BLaER1 treated with 17β-estradiol and CSF1 and Interleukin-3, amounts not matched to agents 10 nM and 100 nM (cell line): ENCODE measurements at regions not wholly inside any gene's neighbourhood (a gene's known extent, or its start where the extent isn't known, plus 50 kb on each side); places are given as distances from the start of the nearest gene placed in this dataset.

Source experiments
- H3K27ac ChIP-seq, 11 experiments: shearing (Covaris generic); formaldehyde crosslinking; 2 replicates each; pipeline ENCODE4 v1.8.1; 2022
- H3K27me3 ChIP-seq, 11 experiments: shearing (Covaris generic); formaldehyde crosslinking; 2 replicates each; pipeline ENCODE4 v1.8.1; 2022
- H3K36me3 ChIP-seq, 11 experiments: shearing (Covaris generic); formaldehyde crosslinking; 2 replicates each; pipeline ENCODE4 v1.8.1; 2022
- H3K4me1 ChIP-seq, 10 experiments: shearing (Covaris generic); formaldehyde crosslinking; 2 replicates each; pipeline ENCODE4 v1.8.1; 2022
- H3K4me2 ChIP-seq, 11 experiments: shearing (Covaris generic); formaldehyde crosslinking; 2 replicates each; pipeline ENCODE4 v1.8.1; 2022
- H3K4me3 ChIP-seq, 10 experiments: shearing (Covaris generic); formaldehyde crosslinking; 2 replicates each; pipeline ENCODE4 v1.8.1; 2022
- H3K9ac ChIP-seq, 11 experiments: shearing (Covaris generic); formaldehyde crosslinking; 2 replicates each; pipeline ENCODE4 v1.8.1; 2022
- H3K9me3 ChIP-seq, 11 experiments: shearing (Covaris generic); formaldehyde crosslinking; replicated peaks in 1 of 11; 2 replicates each; pipeline ENCODE4 v1.8.1; 2022
- H4K20me1 ChIP-seq, 11 experiments: shearing (Covaris generic); formaldehyde crosslinking; 2 replicates each; pipeline ENCODE4 v1.8.1; 2022
- Cebpa-rat ChIP-seq, 11 experiments: shearing (Covaris generic); IDR thresholded peaks; 2 replicates each; pipeline ENCODE4 v1.8.1; 2022

DNA sequence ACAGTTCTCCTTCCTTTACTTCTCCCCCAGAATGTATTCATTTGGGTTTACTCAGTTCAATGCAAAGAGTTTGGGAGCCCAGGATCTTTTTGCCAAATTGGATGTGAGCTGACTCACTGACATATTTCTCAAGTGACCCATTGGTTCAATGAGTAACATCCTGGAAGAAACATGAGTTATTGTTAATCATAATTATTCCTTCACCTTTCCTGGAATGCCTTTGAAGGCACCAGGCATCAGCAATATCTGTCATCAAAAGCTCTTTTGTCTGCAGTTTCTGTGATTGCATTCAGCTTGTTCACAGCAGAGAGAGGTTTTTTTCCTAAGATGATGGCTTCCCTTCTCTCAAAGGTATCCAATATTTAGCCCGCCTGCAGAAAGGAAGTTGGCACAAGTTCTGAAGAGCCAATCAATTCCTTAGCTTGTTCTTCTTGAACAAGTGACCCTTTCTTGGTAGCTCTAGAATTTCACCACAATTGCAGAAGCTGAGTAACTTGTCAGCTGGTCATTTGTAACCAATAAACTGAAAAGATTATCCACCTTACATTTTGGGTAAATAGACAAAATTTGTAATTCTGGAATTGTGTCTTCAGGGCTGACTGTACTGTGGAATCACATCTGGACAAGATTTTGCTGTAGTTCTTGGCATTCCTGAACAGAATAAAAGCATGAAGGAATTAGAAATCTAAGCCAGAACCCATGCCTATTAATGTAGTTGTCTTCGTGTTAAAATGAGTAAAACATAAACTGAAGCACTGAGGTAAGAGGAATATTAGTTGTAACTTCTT is 72.2 kb upstream of the TMEM17 start:
- Histone ChIP-seq H3K27ac (no peak overlapping the region), H3K9ac (no peak overlapping the region), H4K20me1 (no peaks in the 10 kb centered on the region), H3K4me2 (no peak overlapping the region), H3K36me3 (no peaks in the 10 kb centered on the region), H3K9me3 (no peaks in the 10 kb centered on the region), H3K4me1 (no peaks in the 10 kb centered on the region), H3K27me3 (no peaks in the 10 kb centered on the region), H3K4me3 (no peak overlapping the region)
- TF ChIP-seq Cebpa-rat (IDR thresholded peaks at IDR 0.05), result no peak

DNA sequence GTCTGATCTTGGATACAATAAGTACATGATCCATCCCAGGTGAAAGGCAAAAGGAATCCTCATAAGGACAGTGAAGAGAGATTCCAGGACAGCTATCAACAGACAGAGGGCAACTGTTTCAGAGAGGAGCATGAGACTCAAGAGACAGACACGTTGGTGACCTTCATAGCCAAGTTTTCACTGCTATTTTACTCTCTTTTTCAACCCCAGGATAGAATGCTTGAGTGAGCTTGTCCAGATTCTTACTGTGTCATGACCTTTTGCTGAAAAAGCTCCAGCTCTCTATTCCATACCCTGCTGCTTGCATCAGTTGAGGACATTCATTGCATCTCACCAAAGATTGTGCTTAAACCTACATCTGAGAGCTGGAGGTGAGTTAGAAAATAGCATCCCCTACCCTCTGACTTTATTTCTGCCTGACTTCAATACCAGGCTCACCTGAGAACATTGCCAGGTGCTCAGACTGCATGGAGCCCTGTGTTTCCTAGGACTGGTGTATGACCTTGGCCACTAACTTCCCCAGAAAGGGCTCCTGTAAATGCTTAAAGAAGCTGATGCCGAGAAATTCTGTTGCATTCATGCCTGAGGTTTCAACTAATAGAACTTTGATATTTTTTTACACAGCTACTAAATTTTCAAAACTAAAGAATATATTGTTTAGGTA is 70.4 kb upstream of the TMEM17 start:
- H3K4me3 ChIP-seq, result no peak overlapping the region
- no peak overlapping the region for H3K4me2 ChIP-seq
- H3K4me1 ChIP-seq, result no peaks in the 10 kb centered on the region
- no peaks in the 10 kb centered on the region for H3K36me3 ChIP-seq
- no peaks in the 10 kb centered on the region for H4K20me1 ChIP-seq
- TF ChIP-seq Cebpa-rat (IDR thresholded peaks at IDR 0.05), result no peak
- no peaks in the 10 kb centered on the region for H3K27me3 ChIP-seq
- no peak overlapping the region for H3K27ac ChIP-seq
- H3K9me3 ChIP-seq, result no peaks in the 10 kb centered on the region
- H3K9ac ChIP-seq, result no peak overlapping the region

GRCh38 chr2:62573936-62574335 is 67.9 kb upstream of the TMEM17 start:
- H3K9me3 ChIP-seq, result peaks cover 0 to 7% (median 0%) of the 10 kb centered on the region in 11 experiments; a peak in 3 of 22 replicates
- no peak overlapping the region for H3K4me3 ChIP-seq
- H3K27ac ChIP-seq, result no peak overlapping the region
- no peak overlapping the region for H3K9ac ChIP-seq
- no peaks in the 10 kb centered on the region for H3K4me1 ChIP-seq
- H3K27me3 ChIP-seq, result no peaks in the 10 kb centered on the region
- no peak overlapping the region for H3K4me2 ChIP-seq
- H4K20me1 ChIP-seq, result no peaks in the 10 kb centered on the region
- no peak for TF ChIP-seq Cebpa-rat (IDR thresholded peaks at IDR 0.05)
- H3K36me3 ChIP-seq, result no peaks in the 10 kb centered on the region

GRCh38 chr2:62573137-62573731 is 67.2 kb upstream of the TMEM17 start:
- Histone ChIP-seq H3K4me2 (no peak overlapping the region), H3K9me3 (peaks cover 0 to 7% (median 0%) of the 10 kb centered on the region in 11 experiments; a peak in 3 of 22 replicates), H3K4me3 (no peak overlapping the region), H3K36me3 (no peaks in the 10 kb centered on the region), H3K9ac (no peak overlapping the region), H3K27me3 (no peaks in the 10 kb centered on the region), H4K20me1 (no peaks in the 10 kb centered on the region), H3K4me1 (no peaks in the 10 kb centered on the region), H3K27ac (no peak overlapping the region)
- no peak for TF ChIP-seq Cebpa-rat (IDR thresholded peaks at IDR 0.05)

DNA sequence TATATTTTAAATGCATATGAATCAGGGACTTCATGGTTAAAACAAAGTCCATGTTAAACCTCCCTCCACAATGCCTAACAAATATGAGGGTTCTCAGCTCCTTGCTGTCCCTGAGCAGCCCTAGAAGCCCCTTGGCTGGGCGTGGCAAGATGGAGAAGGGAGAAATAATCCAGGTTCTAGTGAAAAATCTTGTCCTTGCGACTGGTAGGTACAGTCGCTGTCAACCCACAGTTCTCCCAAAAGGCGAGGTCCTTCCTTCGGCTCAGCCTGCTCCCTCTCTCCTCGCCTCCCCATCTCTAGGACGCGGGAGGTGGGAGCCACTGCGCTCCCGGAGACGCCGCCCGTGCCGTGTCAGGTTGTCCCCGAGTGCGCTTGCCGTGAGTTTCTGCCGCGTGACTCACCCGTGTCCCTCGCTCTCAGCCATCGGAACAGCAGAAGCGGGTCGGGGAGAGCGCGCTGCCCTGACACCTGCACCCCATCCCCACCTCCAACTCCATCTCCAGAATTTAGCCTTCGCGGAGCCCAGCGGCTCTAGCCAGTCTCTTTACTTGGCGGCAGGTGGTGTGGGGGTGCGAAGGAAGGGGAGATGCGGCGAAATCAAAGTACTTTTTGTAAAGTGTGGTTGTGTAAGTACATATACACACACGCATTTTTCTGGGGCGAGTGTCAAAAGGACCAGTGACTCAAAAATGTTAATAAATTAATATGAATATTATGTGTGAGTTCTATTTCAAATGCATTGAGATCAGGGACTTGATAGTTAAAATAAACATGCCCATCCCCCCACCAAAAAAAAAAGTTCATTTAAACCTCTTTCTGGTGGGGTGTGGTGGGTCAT is 65.1 kb upstream of the TMEM17 start:
- Histone ChIP-seq H3K27ac (no peak overlapping the region), H3K9ac (no peak overlapping the region), H3K4me1 (no peaks in the 10 kb centered on the region), H4K20me1 (no peaks in the 10 kb centered on the region), H3K4me3 (no peak overlapping the region), H3K27me3 (no peaks in the 10 kb centered on the region), H3K4me2 (no peak overlapping the region), H3K9me3 (peaks cover 0 to 7% (median 0%) of the 10 kb centered on the region in 11 experiments; a peak in 3 of 22 replicates), H3K36me3 (no peaks in the 10 kb centered on the region)
- no peak for TF ChIP-seq Cebpa-rat (IDR thresholded peaks at IDR 0.05)

GRCh38 chr2:62569907-62570841 is 64.2 kb upstream of the TMEM17 start:
- Histone ChIP-seq H3K9me3 (peaks cover 0 to 7% (median 0%) of the 10 kb centered on the region in 11 experiments; a peak in 3 of 22 replicates), H4K20me1 (no peaks in the 10 kb centered on the region), H3K36me3 (no peaks in the 10 kb centered on the region), H3K9ac (no peak overlapping the region), H3K4me1 (no peaks in the 10 kb centered on the region), H3K4me3 (no peak overlapping the region), H3K27ac (no peak overlapping the region), H3K27me3 (no peaks in the 10 kb centered on the region), H3K4me2 (no peak overlapping the region)
- TF ChIP-seq Cebpa-rat (IDR thresholded peaks at IDR 0.05), result no peak

GRCh38 chr2:62568983-62569837 is 63.2 kb upstream of the TMEM17 start:
- H3K4me1 ChIP-seq, result no peaks in the 10 kb centered on the region
- no peak overlapping the region for H3K9ac ChIP-seq
- H4K20me1 ChIP-seq, result no peaks in the 10 kb centered on the region
- TF ChIP-seq Cebpa-rat (IDR thresholded peaks at IDR 0.05), result no peak
- no peak overlapping the region for H3K4me3 ChIP-seq
- no peak overlapping the region for H3K27ac ChIP-seq
- H3K36me3 ChIP-seq, result no peaks in the 10 kb centered on the region
- H3K9me3 ChIP-seq, result peaks cover 0 to 7% (median 0%) of the 10 kb centered on the region in 11 experiments; a peak in 3 of 22 replicates
- no peak overlapping the region for H3K4me2 ChIP-seq
- H3K27me3 ChIP-seq, result no peaks in the 10 kb centered on the region
